HCT116 (cell line): ENCODE measurements at regions not wholly inside any gene's neighbourhood (a gene's known extent, or its start where the extent isn't known, plus 50 kb on each side); places are given as distances from the start of the nearest gene placed in this dataset.

Experiments
- ATAC-seq: fragments of 200-7000 bp; cut with Tn5 transposase; 2 replicates; pipeline ENCODE4 v1.9.1; 2020; ENCODE audit warnings: mild to moderate bottlenecking, moderate library complexity
- BruUV-seq: library from RNA; stranded (reverse); fragments of 400-500 nt; replicated peaks from 2 replicates; lab custom pipeline; 2021; lab: Mats Ljungman, UMichigan
- CTCF ChIA-PET: fragments of 300-600 bp; sonication (Branson Sonifier 250); formaldehyde crosslinking; loops from one replicate; lab custom pipeline; 2021; ENCODE audit warnings: antibody characterized with exemption; lab: Charles Lee
- POLR2A ChIA-PET: fragments of 300-600, 350-600 bp; sonication (Branson Sonifier 250); formaldehyde crosslinking; loops from one replicate; lab custom pipeline; 2021; ENCODE audit warnings: antibody characterized with exemption; lab: Charles Lee
- RAD21 ChIA-PET, 2 experiments: fragments of 300-600 bp; sonication (Branson Sonifier 250); formaldehyde crosslinking; loops; one replicate each; lab custom pipeline; 2023; ENCODE audit warnings: low total read pairs in 2 of 2; ENCODE audit not compliant: uncharacterized antibody in 2 of 2, unreplicated experiment in 2 of 2, low non-redundant PET in 1 of 2; lab: Charles Lee
- DNase-seq: peaks from one replicate; pipeline ENCODE4 v3.0.0-alpha.2; 2010; ENCODE audit warnings: low read depth, low spot score
- H2AFZ ChIP-seq: fragments of 200-600 bp; shearing (Covaris generic), sonication (generic); 2 replicates; pipeline ENCODE4 v1.6.1; 2017; ENCODE audit warnings: low read depth, mixed run types, mixed read lengths, antibody characterized with exemption, low read length; ENCODE audit not compliant: poor library complexity, severe bottlenecking
- H3K27ac ChIP-seq: 2 replicates; pipeline ENCODE4 v1.5.1; 2012; ENCODE audit warnings: low read depth, low read length
- H3K27me3 ChIP-seq: fragments of 200-600 bp; sonication (generic); 2 replicates; pipeline ENCODE4 v1.6.1; 2016; ENCODE audit warnings: mixed run types, low read length, mixed read lengths; ENCODE audit not compliant: insufficient read depth
- H3K36me3 ChIP-seq, 2 experiments: fragments of 200-500 bp in 1 of 2; fragments of 200-600 bp in 1 of 2; sonication (Bioruptor generic) in 1 of 2; sonication (generic) in 1 of 2; 2 replicates each; pipeline versions ENCODE4 v1.5.1 to v1.6.1; 2014 to 2016; ENCODE audit warnings: low read length in 2 of 2, inconsistent platforms in 1 of 2, mixed read lengths in 1 of 2, mixed run types in 1 of 2; ENCODE audit not compliant: insufficient read depth in 2 of 2, control insufficient read depth in 1 of 2
- H3K4me1 ChIP-seq, 2 experiments: fragments of 200-600 bp in 1 of 2; sonication (generic) in 1 of 2; 2 replicates each; pipeline versions ENCODE4 v1.5.1 to v1.6.1; 2012 to 2017; ENCODE audit warnings: low read length in 2 of 2, inconsistent platforms in 1 of 2, mild to moderate bottlenecking in 1 of 2, mixed read lengths in 1 of 2, mixed run types in 1 of 2, moderate library complexity in 1 of 2; ENCODE audit not compliant: insufficient read depth in 2 of 2, control insufficient read depth in 1 of 2
- H3K4me2 ChIP-seq: fragments of 200-600 bp; sonication (generic); 2 replicates; pipeline ENCODE4 v1.6.1; 2017; ENCODE audit warnings: mixed run types, low read length, mixed read lengths
- H3K4me3 ChIP-seq, 2 experiments: fragments of 200-600 bp in 1 of 2; sonication (generic) in 1 of 2; replicated peaks in 1 of 2; 2 replicates each; pipeline ENCODE4 v1.5.1; 2011 to 2016; ENCODE audit warnings: low read length in 2 of 2, control low read depth in 1 of 2, low read depth in 1 of 2, mild to moderate bottlenecking in 1 of 2, mixed read lengths in 1 of 2, mixed run types in 1 of 2
- H3K79me2 ChIP-seq: fragments of 200-600 bp; sonication (generic); 2 replicates; pipeline ENCODE4 v1.6.1; 2017; ENCODE audit warnings: mild to moderate bottlenecking, mixed run types, low read length, moderate library complexity, mixed read lengths; ENCODE audit not compliant: insufficient read depth
- H3K9ac ChIP-seq: fragments of 200-600 bp; sonication (generic); 2 replicates; pipeline ENCODE4 v1.6.1; 2016; ENCODE audit warnings: low read length, mixed read lengths
- H3K9me2 ChIP-seq: fragments of 200-600 bp; sonication (generic), shearing (Covaris generic); 2 replicates; pipeline ENCODE4 v1.6.1; 2017; ENCODE audit warnings: mixed run types, mild to moderate bottlenecking, moderate library complexity; ENCODE audit not compliant: insufficient read depth
- H3K9me3 ChIP-seq, 2 experiments: fragments of 200-500 bp in 1 of 2; fragments of 200-600 bp in 1 of 2; sonication (Bioruptor generic) in 1 of 2; sonication (generic) in 1 of 2; 2 replicates each; pipeline ENCODE4 v1.6.1; 2014 to 2017; ENCODE audit warnings: low read length in 2 of 2, mixed read lengths in 2 of 2, inconsistent platforms in 1 of 2, low read depth in 1 of 2, mild to moderate bottlenecking in 1 of 2, mixed run types in 1 of 2, moderate library complexity in 1 of 2; ENCODE audit not compliant: control insufficient read depth in 1 of 2, insufficient read depth in 1 of 2
- H4K20me1 ChIP-seq: fragments of 200-600 bp; sonication (generic), shearing (Covaris generic); 2 replicates; pipeline ENCODE4 v1.6.1; 2017; ENCODE audit warnings: mixed run types, mild to moderate bottlenecking, moderate library complexity; ENCODE audit not compliant: insufficient read depth
- CEBPB ChIP-seq: IDR thresholded peaks from 2 replicates; pipeline ENCODE4 v1.6.1; 2012; ENCODE audit warnings: low read depth
- ELF1 ChIP-seq: IDR thresholded peaks from 2 replicates; pipeline ENCODE4 v1.6.1; 2012; ENCODE audit warnings: low read depth, borderline replicate concordance
- FOSL1 ChIP-seq: IDR thresholded peaks from 2 replicates; pipeline ENCODE4 v1.6.1; 2012; ENCODE audit warnings: low read depth
- POLR2A ChIP-seq: IDR thresholded peaks from 2 replicates; pipeline ENCODE4 v1.7.0; 2011; ENCODE audit warnings: borderline replicate concordance; ENCODE audit not compliant: insufficient read depth, insufficient read length; ENCODE audit errors: extremely low read depth
- POLR2AphosphoS5 ChIP-seq: IDR thresholded peaks from 2 replicates; pipeline ENCODE4 v1.6.1; 2011; ENCODE audit warnings: mild to moderate bottlenecking, low read depth, low read length, moderate library complexity
- RAD21 ChIP-seq: IDR thresholded peaks from 2 replicates; pipeline ENCODE4 v1.6.1; 2012; ENCODE audit warnings: low read depth, mild to moderate bottlenecking
- SIN3A ChIP-seq: IDR thresholded peaks from 2 replicates; pipeline ENCODE4 v1.6.1; 2012; ENCODE audit warnings: low read depth
- YY1 ChIP-seq: IDR thresholded peaks from 2 replicates; pipeline ENCODE4 v1.6.1; 2011; ENCODE audit warnings: low read length, low read depth, moderate library complexity, mild to moderate bottlenecking; ENCODE audit not compliant: insufficient replicate concordance; ENCODE audit errors: extremely low read depth
- ZFX ChIP-seq: fragments of 450-650 bp; IDR thresholded peaks from 2 replicates; pipeline ENCODE4 v1.6.1; 2017
- intact Hi-C: fragments of 100-400 bp; cut with micrococcal nuclease; formaldehyde crosslinking; loops from 2 replicates; pipeline ENCODE4 v1.10.0; 2022
- TF ChIP-seq, protein P1 (sequence below): IDR thresholded peaks from 2 replicates; pipeline ENCODE4 v1.6.1; 2012
- TF ChIP-seq, protein P2 (sequence below): IDR thresholded peaks from 2 replicates; pipeline ENCODE4 v1.6.1; 2012
- TF ChIP-seq, protein P3 (sequence below), 3 experiments: fragments of 200-600 bp in 1 of 3; sonication (generic) in 1 of 3; IDR thresholded peaks in 2 of 3; conservative IDR thresholded peaks in 1 of 3; 2 replicates each; pipeline ENCODE4 v1.5.1; 2012 to 2017; ENCODE audit warnings: low read depth in 2 of 3, low read length in 2 of 3, antibody characterized with exemption in 1 of 3, borderline replicate concordance in 1 of 3, control low read depth in 1 of 3, mild to moderate bottlenecking in 1 of 3, mixed read lengths in 1 of 3, mixed run types in 1 of 3, moderate library complexity in 1 of 3; ENCODE audit not compliant: insufficient read depth in 1 of 3

DNA sequence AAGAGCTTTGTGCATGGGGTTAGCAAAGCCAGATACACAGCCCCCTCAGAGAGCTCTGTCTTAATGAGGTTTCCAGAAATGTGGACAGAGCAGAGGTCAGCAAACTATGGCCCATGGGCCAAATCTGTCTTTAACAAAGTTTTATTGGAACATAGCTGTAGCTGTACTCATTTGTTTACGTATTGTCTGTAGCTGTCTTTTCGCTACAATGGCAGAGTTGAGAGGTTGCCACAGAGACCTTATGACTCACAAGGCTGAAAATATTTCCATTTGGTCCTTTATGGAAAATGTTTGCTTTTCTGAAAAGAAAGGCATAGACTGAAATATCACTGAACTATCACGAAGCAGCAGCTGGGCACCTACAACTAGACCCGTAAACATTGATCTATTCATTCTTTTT lies 841.8 kb downstream of the SLC4A3 start:
- ATAC-seq: no peak
- no peaks in the 10 kb centered on the region for H3K9me3 ChIP-seq
- no peak overlapping the region for H3K4me2 ChIP-seq
- H3K27me3 ChIP-seq: no peaks in the 10 kb centered on the region
- H4K20me1 ChIP-seq: no peaks in the 10 kb centered on the region
- no peak for DNase-seq
- no peak overlapping the region for H3K9ac ChIP-seq
- TF ChIP-seq ZFX: no peak
- TF ChIP-seq YY1: no peak
- TF ChIP-seq, protein P1, sequence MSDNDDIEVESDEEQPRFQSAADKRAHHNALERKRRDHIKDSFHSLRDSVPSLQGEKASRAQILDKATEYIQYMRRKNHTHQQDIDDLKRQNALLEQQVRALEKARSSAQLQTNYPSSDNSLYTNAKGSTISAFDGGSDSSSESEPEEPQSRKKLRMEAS: no peak
- ChIA-PET RAD21 (no interaction called here), POLR2A (no interaction called here), CTCF (no interaction called here)
- H3K27ac ChIP-seq: no peak overlapping the region
- no peak overlapping the region for H2AFZ ChIP-seq
- intact Hi-C loops: no loop called here
- BruUV-seq: no TSS peak
- H3K36me3 ChIP-seq: no peaks in the 10 kb centered on the region
- no peaks in the 10 kb centered on the region for H3K4me1 ChIP-seq
- H3K9me2 ChIP-seq: no peaks in the 10 kb centered on the region
- no peaks in the 10 kb centered on the region for H3K79me2 ChIP-seq
- H3K4me3 ChIP-seq: no peak overlapping the region

DNA sequence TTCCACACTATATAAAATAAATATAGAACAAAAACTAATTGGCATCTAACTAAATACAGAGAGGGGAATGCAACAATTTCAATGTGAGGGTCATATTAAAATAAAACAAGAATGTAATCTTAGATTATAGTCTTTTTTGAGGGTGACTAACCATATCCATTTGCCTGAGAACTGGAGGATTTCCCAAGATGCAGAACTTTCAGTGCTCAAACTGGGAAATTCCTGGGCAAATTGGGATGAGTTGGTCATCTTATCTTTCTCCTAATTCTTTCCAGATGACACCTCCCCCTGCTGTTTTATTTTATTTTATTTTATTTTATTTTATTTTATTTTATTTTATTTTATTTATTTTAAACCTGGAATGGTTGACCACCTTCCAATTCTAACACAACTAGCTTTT lies 846.2 kb downstream of the SLC4A3 start:
- Histone ChIP-seq H3K79me2 (no peaks in the 10 kb centered on the region), H3K9me2 (no peaks in the 10 kb centered on the region), H3K27ac (no peak overlapping the region), H3K4me3 (no peak overlapping the region), H3K4me1 (no peaks in the 10 kb centered on the region), H3K9me3 (no peaks in the 10 kb centered on the region), H4K20me1 (no peaks in the 10 kb centered on the region), H3K36me3 (no peaks in the 10 kb centered on the region), H3K27me3 (no peaks in the 10 kb centered on the region), H3K9ac (no peak overlapping the region), H3K4me2 (no peak overlapping the region), H2AFZ (no peak overlapping the region)
- intact Hi-C loops: no loop called here
- TF ChIP-seq ELF1 (no peak), SIN3A (no peak), CEBPB (no peak), FOSL1 (no peak), POLR2A (no peak), POLR2AphosphoS5 (no peak), RAD21 (no peak)
- TF ChIP-seq, protein P2, sequence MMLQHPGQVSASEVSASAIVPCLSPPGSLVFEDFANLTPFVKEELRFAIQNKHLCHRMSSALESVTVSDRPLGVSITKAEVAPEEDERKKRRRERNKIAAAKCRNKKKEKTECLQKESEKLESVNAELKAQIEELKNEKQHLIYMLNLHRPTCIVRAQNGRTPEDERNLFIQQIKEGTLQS: no peak
- TF ChIP-seq, protein P1: no peak
- TF ChIP-seq, protein P3, sequence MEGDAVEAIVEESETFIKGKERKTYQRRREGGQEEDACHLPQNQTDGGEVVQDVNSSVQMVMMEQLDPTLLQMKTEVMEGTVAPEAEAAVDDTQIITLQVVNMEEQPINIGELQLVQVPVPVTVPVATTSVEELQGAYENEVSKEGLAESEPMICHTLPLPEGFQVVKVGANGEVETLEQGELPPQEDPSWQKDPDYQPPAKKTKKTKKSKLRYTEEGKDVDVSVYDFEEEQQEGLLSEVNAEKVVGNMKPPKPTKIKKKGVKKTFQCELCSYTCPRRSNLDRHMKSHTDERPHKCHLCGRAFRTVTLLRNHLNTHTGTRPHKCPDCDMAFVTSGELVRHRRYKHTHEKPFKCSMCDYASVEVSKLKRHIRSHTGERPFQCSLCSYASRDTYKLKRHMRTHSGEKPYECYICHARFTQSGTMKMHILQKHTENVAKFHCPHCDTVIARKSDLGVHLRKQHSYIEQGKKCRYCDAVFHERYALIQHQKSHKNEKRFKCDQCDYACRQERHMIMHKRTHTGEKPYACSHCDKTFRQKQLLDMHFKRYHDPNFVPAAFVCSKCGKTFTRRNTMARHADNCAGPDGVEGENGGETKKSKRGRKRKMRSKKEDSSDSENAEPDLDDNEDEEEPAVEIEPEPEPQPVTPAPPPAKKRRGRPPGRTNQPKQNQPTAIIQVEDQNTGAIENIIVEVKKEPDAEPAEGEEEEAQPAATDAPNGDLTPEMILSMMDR (IDR thresholded peaks at IDR 0.05 in 2 of 3, conservative IDR thresholded peaks at IDR 0.05 in 1 of 3; ENCODE audit: borderline replicate concordance in 1 of 3, insufficient read depth in 1 of 3, low read depth in 2 of 3, low read length in 2 of 3): no peak
- BruUV-seq: no TSS peak
- ChIA-PET CTCF (no interaction called here), POLR2A (no interaction called here), RAD21 (no interaction called here)
- no peak for DNase-seq
- ATAC-seq: no peak
